Nephron (organoid): ENCODE measurements at regions not wholly inside any gene's neighbourhood (a gene's known extent, or its start where the extent isn't known, plus 50 kb on each side); places are given as distances from the start of the nearest gene placed in this dataset.

Experiments used
- H3K27ac Mint-ChIP-seq, 3 experiments: 2 replicates each; pipeline ENCODE4 v1.8.0; 2020; ENCODE audit warnings: mixed read lengths in 3 of 3, mild to moderate bottlenecking in 2 of 3, moderate library complexity in 1 of 3
- H3K27me3 Mint-ChIP-seq: 2 replicates; pipeline ENCODE4 v1.8.0; 2021; ENCODE audit warnings: low read depth, mild to moderate bottlenecking, moderate library complexity, mixed read lengths
- H3K36me3 Mint-ChIP-seq: 2 replicates; pipeline ENCODE4 v1.8.0; 2020; ENCODE audit warnings: low read depth, mixed read lengths
- H3K4me1 Mint-ChIP-seq: 2 replicates; pipeline ENCODE4 v1.8.0; 2020; ENCODE audit warnings: mixed read lengths
- H3K4me3 Mint-ChIP-seq, 3 experiments: 2 replicates each; pipeline ENCODE4 v1.8.0; 2020; ENCODE audit warnings: mild to moderate bottlenecking in 3 of 3, mixed read lengths in 3 of 3, moderate library complexity in 2 of 3
- H3K9me3 Mint-ChIP-seq: 2 replicates; pipeline ENCODE4 v1.8.0; 2020; ENCODE audit warnings: mixed read lengths
- CTCF ChIP-seq, 3 experiments: fragments of 200-600 bp; sonication (generic); IDR thresholded peaks; one replicate each; pipeline ENCODE4 v1.5.0; 2021; ENCODE audit warnings: antibody characterized with exemption in 3 of 3; ENCODE audit not compliant: unreplicated experiment in 3 of 3

DNA sequence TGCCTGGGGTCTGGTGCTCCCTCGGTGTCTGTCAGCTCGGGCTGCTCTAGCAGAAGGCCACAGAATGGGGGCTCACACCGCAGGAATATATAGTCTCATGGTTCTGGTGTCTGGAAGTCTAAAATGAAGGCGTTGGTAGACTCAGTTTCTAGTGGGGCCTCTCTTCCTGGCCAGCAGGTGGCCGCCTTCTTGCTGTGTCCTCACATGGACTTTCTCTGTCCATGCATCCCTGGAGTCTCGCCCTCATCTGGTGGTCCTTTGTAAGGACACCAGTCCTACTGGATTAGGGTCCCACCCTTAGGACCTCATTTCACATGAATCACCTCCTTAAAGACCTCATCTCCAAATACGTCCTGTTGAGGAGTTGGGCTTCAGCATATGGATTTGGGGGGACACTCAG lies 65.7 kb downstream of the RRM2 start:
- H3K27me3 Mint-ChIP-seq: peaks cover 8% of the 10 kb centered on the region
- H3K9me3 Mint-ChIP-seq: no peaks in the 10 kb centered on the region
- H3K36me3 Mint-ChIP-seq: peaks cover 3% of the 10 kb centered on the region
- TF ChIP-seq CTCF (IDR thresholded peaks at IDR 0.05; ENCODE audit: unreplicated experiment in 3 of 3): peak; percentile 32 to 58 (median 44)
- no peak overlapping the region for H3K4me3 Mint-ChIP-seq
- no peak overlapping the region for H3K27ac Mint-ChIP-seq
- peaks cover 10% of the 10 kb centered on the region for H3K4me1 Mint-ChIP-seq

DNA sequence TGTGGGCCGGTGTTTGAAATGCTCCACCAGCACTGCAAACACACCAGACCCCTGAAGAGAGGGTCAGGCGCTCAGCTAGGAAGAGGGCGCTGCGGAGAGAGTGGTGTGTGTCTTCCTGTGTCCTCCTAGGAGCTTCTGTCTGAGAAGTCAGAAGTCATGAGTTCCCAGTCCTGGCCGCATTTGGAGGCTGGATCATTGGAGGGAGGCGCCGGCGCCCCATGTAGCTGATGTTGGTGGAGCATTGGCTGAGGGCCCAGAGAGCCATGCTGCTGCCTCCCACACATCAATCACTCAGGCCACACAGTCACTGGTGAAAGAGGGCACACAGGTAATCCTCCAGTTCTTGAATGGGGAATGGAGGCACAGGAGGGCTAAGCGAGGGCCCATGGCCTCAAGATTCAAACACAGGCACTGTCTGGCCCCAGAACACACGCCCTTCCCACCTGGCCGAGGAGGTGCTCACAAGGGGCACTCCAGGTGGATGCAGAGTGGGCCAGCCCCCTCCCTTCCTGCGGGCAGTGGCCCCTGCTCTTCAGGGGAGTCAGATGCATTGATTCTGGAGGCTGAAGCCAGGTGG lies 66.3 kb downstream of the RRM2 start:
- Mint-ChIP-seq H3K9me3 (no peaks in the 10 kb centered on the region), H3K27me3 (peaks cover 8% of the 10 kb centered on the region), H3K4me1 (peaks cover 13% of the 10 kb centered on the region), H3K27ac (no peak overlapping the region), H3K36me3 (peaks cover 3% of the 10 kb centered on the region), H3K4me3 (no peak overlapping the region)
- TF ChIP-seq CTCF (IDR thresholded peaks at IDR 0.05; ENCODE audit: unreplicated experiment in 3 of 3): no peak

DNA sequence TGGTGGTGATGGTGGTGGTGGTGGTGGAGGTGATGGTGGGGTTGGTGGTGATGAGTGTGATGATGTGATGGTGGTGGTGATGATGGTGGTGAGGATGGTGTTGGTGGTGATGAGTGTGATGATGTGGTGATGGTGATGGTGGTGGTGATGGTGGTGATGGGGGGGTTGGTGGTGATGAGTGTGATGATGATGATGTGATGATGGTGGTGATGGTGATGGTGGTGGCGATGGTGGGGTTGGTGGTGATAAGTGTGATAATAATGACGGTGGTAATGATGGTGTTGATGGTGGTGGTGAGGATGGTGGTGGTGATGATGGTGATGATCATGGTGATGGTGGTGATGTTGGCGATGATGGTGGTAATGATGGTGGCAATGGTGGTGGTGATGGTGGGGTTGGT lies 67.7 kb downstream of the RRM2 start:
- TF ChIP-seq CTCF (IDR thresholded peaks at IDR 0.05; ENCODE audit: unreplicated experiment in 3 of 3): no peak
- peaks cover 3% of the 10 kb centered on the region for H3K36me3 Mint-ChIP-seq
- H3K27ac Mint-ChIP-seq: peak overlapping the region in 1 of 3 experiments; percentile 42
- H3K4me3 Mint-ChIP-seq: no peak overlapping the region
- H3K9me3 Mint-ChIP-seq: no peaks in the 10 kb centered on the region
- H3K27me3 Mint-ChIP-seq: peaks cover 8% of the 10 kb centered on the region
- peaks cover 12% of the 10 kb centered on the region for H3K4me1 Mint-ChIP-seq

DNA sequence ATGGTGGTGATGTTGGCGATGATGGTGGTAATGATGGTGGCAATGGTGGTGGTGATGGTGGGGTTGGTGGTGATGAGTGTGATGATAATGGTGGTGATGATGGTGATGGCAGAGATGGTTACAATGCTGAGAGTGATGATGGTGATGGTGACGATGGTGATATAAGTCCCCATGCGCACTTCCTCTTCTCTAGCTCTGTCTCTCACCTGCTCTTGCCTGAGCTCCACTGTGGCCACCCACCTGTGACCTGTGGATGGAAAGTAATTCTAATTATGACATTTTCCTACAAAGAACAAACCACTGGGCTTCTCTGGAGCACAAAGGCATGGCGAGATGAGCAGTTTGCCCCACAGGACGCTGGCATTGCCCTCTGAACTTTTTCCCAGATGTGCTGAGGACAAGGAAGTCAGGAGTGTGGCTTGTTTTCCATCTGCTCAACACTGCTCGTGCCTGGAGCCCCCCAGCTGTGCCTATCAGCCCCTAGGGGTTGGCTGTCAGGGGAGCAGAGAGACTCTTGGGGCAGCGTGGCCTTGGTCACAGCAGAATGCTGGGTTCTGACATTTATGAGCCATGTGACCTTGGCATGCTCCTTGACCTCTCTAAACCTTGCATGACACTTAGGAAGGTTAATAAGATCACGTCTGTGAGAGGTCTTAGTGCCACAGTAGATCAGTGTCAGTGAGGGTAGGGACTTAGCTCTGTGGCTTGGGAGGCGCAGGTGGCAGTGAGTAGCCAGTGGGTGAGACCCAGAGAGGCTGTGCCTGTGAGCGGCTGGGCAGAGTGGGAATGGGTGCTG lies 68.4 kb downstream of the RRM2 start:
- no peak for TF ChIP-seq CTCF (IDR thresholded peaks at IDR 0.05; ENCODE audit: unreplicated experiment in 3 of 3)
- Mint-ChIP-seq H3K27ac (no peak overlapping the region), H3K27me3 (peaks cover 4% of the 10 kb centered on the region), H3K4me1 (peaks cover 8% of the 10 kb centered on the region), H3K9me3 (no peaks in the 10 kb centered on the region), H3K36me3 (peaks cover 3% of the 10 kb centered on the region), H3K4me3 (no peak overlapping the region)

GRCh38 chr2:10191554-10191953 lies 69.0 kb downstream of the RRM2 start:
- Mint-ChIP-seq H3K27ac (no peak overlapping the region), H3K27me3 (peaks cover 7% of the 10 kb centered on the region), H3K4me3 (no peak overlapping the region), H3K4me1 (peaks cover 7% of the 10 kb centered on the region), H3K36me3 (peaks cover 3% of the 10 kb centered on the region), H3K9me3 (no peaks in the 10 kb centered on the region)
- no peak for TF ChIP-seq CTCF (IDR thresholded peaks at IDR 0.05; ENCODE audit: unreplicated experiment in 3 of 3)
